ENCODE measurements at regions not wholly inside any gene's neighbourhood (a gene's known extent, or its start where the extent isn't known, plus 50 kb on each side); places are given as distances from the start of the nearest gene placed in this dataset.

DNA sequence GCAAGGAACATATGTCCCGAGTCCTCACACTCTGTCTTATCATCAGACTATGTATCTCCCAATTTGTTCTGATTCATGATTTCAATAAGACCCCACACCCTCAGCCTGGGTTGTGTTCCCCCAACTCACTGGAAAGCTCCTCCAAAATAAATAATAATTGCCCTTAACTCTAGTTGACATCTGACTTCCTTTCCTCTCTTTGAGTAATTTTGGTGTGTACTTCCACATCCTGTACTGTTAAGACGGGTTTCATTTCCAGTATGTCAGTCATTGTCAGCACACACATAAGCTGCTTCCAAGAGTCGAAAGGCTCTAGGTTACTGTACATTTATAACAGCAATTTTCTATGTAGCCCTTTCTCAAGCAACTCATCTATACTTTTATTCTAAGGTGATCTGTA lies 52.2 kb upstream of the C1QTNF7 start:
- no peak for DNase-seq (ENCODE audit: low read depth)

DNA sequence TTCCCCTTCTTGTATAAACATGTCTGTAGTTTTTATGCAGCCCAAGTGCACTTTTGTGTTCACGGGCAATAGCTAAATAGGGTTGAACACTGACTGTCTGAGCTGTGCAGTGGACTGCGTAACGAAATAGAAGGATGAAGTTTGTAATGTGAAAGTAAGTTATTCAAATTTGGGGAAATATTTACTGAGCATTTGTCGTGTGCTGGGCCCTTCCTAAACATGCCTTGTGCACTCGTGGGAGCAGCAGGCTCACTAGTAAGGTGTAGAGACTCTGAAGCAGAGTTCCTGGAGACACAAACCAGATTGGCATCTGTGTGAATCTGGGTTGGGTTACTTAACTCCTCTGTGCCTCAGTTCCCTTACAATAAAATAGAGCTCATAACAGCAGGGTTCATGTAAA lies 51.7 kb upstream of the C1QTNF7 start:
- DNase-seq (ENCODE audit: low read depth): no peak

DNA sequence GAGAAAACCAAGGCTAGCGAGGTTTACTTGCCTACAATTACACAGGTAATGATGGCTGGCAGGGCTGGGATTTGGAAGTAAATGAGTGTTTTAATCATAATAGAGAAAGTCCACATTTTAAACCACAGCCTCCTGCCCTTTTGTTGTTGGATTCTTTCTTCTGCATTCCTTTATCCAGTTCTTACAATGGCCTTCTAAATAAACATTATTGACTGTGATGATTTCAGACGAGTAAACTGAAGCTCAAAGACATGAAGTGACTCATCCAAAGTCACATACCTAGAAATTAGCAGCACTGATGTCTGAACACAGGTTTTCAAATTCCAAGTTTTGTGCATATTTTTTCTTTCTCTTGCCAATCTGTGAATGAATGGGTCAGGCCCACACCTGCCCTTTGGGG lies 51.2 kb upstream of the C1QTNF7 start:
- no peak for DNase-seq (ENCODE audit: low read depth)

Measured in non-pigmented ciliary epithelial cell (primary cell).